ENCODE measurements at regions not wholly inside any gene's neighbourhood (a gene's known extent, or its start where the extent isn't known, plus 50 kb on each side); places are given as distances from the start of the nearest gene placed in this dataset.

- TF ChIP-seq CTCF (IDR thresholded peaks at IDR 0.05): no peak
- TF ChIP-seq POLR2A (IDR thresholded peaks at IDR 0.05): no peak
These were observed 299.3 kb downstream of the DIRAS2 start for GRCh38 chr9:90343366-90343765.
